Right lobe of liver (tissue), 4 donors: ENCODE measurements at regions not wholly inside any gene's neighbourhood (a gene's known extent, or its start where the extent isn't known, plus 50 kb on each side); places are given as distances from the start of the nearest gene placed in this dataset.

Source experiments
- CTCF ChIP-seq, 4 donors: fragments of 200-600 bp in 3 of 4; fragments of 450-650 bp in 1 of 4; IDR thresholded peaks; one replicate each; pipeline versions ENCODE4 v1.5.1 to v1.8.0; 2016 to 2022; ENCODE audit warnings: antibody characterized with exemption in 4 of 4, mild to moderate bottlenecking in 2 of 4
- POLR2A ChIP-seq: fragments of 450-650 bp; IDR thresholded peaks from one replicate; pipeline ENCODE4 v1.6.1; 2017; ENCODE audit warnings: antibody characterized with exemption, mild to moderate bottlenecking
- donor health status: DM: no; HTN: no; CAD: no.
- donor health status: DM: no; HTN: no; CAD: no.
- donor health status: DM: no; HTN: yes; CAD: no.

GRCh38 chr7:32285698-32286097 lies 204.5 kb downstream of the LSM5 start:
- TF ChIP-seq CTCF (IDR thresholded peaks at IDR 0.05), result no peak
- no peak for TF ChIP-seq POLR2A
